ENCODE measurements at regions not wholly inside any gene's neighbourhood (a gene's known extent, or its start where the extent isn't known, plus 50 kb on each side); places are given as distances from the start of the nearest gene placed in this dataset.

GRCh38 chr2:67240507-67240906 is 156.6 kb upstream of the ETAA1 start:
- no peaks in the 10 kb centered on the region for H4K20me1 ChIP-seq (ENCODE audit: control insufficient read depth, insufficient read depth, low read depth, low read length)
- H3K27ac ChIP-seq (ENCODE audit: low read depth, low read length): no peak overlapping the region
- H3K9me2 ChIP-seq (replicated peaks; ENCODE audit: control insufficient read depth, low read length): no peaks in the 10 kb centered on the region
- no peaks in the 10 kb centered on the region for H3F3A ChIP-seq (ENCODE audit: control insufficient read depth, insufficient read depth)
- no peaks in the 10 kb centered on the region for H3K27me3 ChIP-seq (ENCODE audit: control insufficient read depth, low read length)
- H3K4me2 ChIP-seq (ENCODE audit: low read length): no peak overlapping the region
- H3K9me3 ChIP-seq (ENCODE audit: control insufficient read depth, insufficient read depth, low read length): no peaks in the 10 kb centered on the region
- no peaks in the 10 kb centered on the region for H3K79me2 ChIP-seq (ENCODE audit: control insufficient read depth, low read length)
- no peaks in the 10 kb centered on the region for H3K36me3 ChIP-seq (ENCODE audit: control insufficient read depth, low read length)
- TF ChIP-seq EZH2phosphoT487 (IDR thresholded peaks at IDR 0.05; ENCODE audit: borderline replicate concordance, low read length) (no peak), CTCF (IDR thresholded peaks at IDR 0.05; ENCODE audit: low read depth, low read length, poor library complexity, severe bottlenecking) (no peak)
- H3K4me3 ChIP-seq (ENCODE audit: low read length): no peak overlapping the region
- H3K4me1 ChIP-seq (ENCODE audit: control insufficient read depth, low read length): no peaks in the 10 kb centered on the region

- no peak overlapping the region for H3K4me2 ChIP-seq (ENCODE audit: low read length)
Measured at GRCh38 chr2:67241453-67241852, 155.7 kb upstream of the ETAA1 start.

GRCh38 chr2:67242456-67242855 is 154.7 kb upstream of the ETAA1 start:
- H3K4me2 ChIP-seq (ENCODE audit: low read length): no peak overlapping the region
- no peaks in the 10 kb centered on the region for H3K9me3 ChIP-seq (ENCODE audit: control insufficient read depth, insufficient read depth, low read length)
- H3K4me3 ChIP-seq (ENCODE audit: low read length): no peak overlapping the region
- no peaks in the 10 kb centered on the region for H3K36me3 ChIP-seq (ENCODE audit: control insufficient read depth, low read length)
- H3K79me2 ChIP-seq (ENCODE audit: control insufficient read depth, low read length): no peaks in the 10 kb centered on the region
- H4K20me1 ChIP-seq (ENCODE audit: control insufficient read depth, insufficient read depth, low read depth, low read length): no peaks in the 10 kb centered on the region
- H3K27me3 ChIP-seq (ENCODE audit: control insufficient read depth, low read length): no peaks in the 10 kb centered on the region
- no peaks in the 10 kb centered on the region for H3K4me1 ChIP-seq (ENCODE audit: control insufficient read depth, low read length)
- H3K27ac ChIP-seq (ENCODE audit: low read depth, low read length): no peak overlapping the region
- no peaks in the 10 kb centered on the region for H3F3A ChIP-seq (ENCODE audit: control insufficient read depth, insufficient read depth)
- TF ChIP-seq EZH2phosphoT487 (IDR thresholded peaks at IDR 0.05; ENCODE audit: borderline replicate concordance, low read length) (no peak), CTCF (IDR thresholded peaks at IDR 0.05; ENCODE audit: low read depth, low read length, poor library complexity, severe bottlenecking) (no peak)
- H3K9me2 ChIP-seq (replicated peaks; ENCODE audit: control insufficient read depth, low read length): no peaks in the 10 kb centered on the region

More at GRCh38 chr2:67241453-67241852, 155.7 kb upstream of the ETAA1 start:
- Histone ChIP-seq H4K20me1 (ENCODE audit: control insufficient read depth, insufficient read depth, low read depth, low read length) (no peaks in the 10 kb centered on the region), H3K9me3 (ENCODE audit: control insufficient read depth, insufficient read depth, low read length) (no peaks in the 10 kb centered on the region), H3K27ac (ENCODE audit: low read depth, low read length) (no peak overlapping the region), H3K36me3 (ENCODE audit: control insufficient read depth, low read length) (no peaks in the 10 kb centered on the region), H3K9me2 (replicated peaks; ENCODE audit: control insufficient read depth, low read length) (no peaks in the 10 kb centered on the region), H3K27me3 (ENCODE audit: control insufficient read depth, low read length) (no peaks in the 10 kb centered on the region), H3K79me2 (ENCODE audit: control insufficient read depth, low read length) (no peaks in the 10 kb centered on the region), H3F3A (ENCODE audit: control insufficient read depth, insufficient read depth) (no peaks in the 10 kb centered on the region), H3K4me1 (ENCODE audit: control insufficient read depth, low read length) (no peaks in the 10 kb centered on the region), H3K4me3 (ENCODE audit: low read length) (no peak overlapping the region)
- TF ChIP-seq EZH2phosphoT487 (IDR thresholded peaks at IDR 0.05; ENCODE audit: borderline replicate concordance, low read length) (no peak), CTCF (IDR thresholded peaks at IDR 0.05; ENCODE audit: low read depth, low read length, poor library complexity, severe bottlenecking) (no peak)

GRCh38 chr2:67243919-67244318 is 153.2 kb upstream of the ETAA1 start:
- Histone ChIP-seq H3K4me3 (ENCODE audit: low read length) (no peak overlapping the region), H3K27me3 (ENCODE audit: control insufficient read depth, low read length) (no peaks in the 10 kb centered on the region), H3K9me3 (ENCODE audit: control insufficient read depth, insufficient read depth, low read length) (no peaks in the 10 kb centered on the region), H3K9me2 (replicated peaks; ENCODE audit: control insufficient read depth, low read length) (no peaks in the 10 kb centered on the region), H3F3A (ENCODE audit: control insufficient read depth, insufficient read depth) (no peaks in the 10 kb centered on the region), H3K27ac (ENCODE audit: low read depth, low read length) (no peak overlapping the region), H3K36me3 (ENCODE audit: control insufficient read depth, low read length) (no peaks in the 10 kb centered on the region), H3K4me1 (ENCODE audit: control insufficient read depth, low read length) (no peaks in the 10 kb centered on the region), H3K4me2 (ENCODE audit: low read length) (no peak overlapping the region), H3K79me2 (ENCODE audit: control insufficient read depth, low read length) (no peaks in the 10 kb centered on the region), H4K20me1 (ENCODE audit: control insufficient read depth, insufficient read depth, low read depth, low read length) (no peaks in the 10 kb centered on the region)
- TF ChIP-seq EZH2phosphoT487 (IDR thresholded peaks at IDR 0.05; ENCODE audit: borderline replicate concordance, low read length) (no peak), CTCF (IDR thresholded peaks at IDR 0.05; ENCODE audit: low read depth, low read length, poor library complexity, severe bottlenecking) (no peak)
